HEK293 (cell line): ENCODE measurements at regions not wholly inside any gene's neighbourhood (a gene's known extent, or its start where the extent isn't known, plus 50 kb on each side); places are given as distances from the start of the nearest gene placed in this dataset.

Source experiments
- ZBTB21 ChIP-seq: fragments of 450-650 bp; formaldehyde crosslinking; IDR thresholded peaks from 2 replicates; pipeline ENCODE4 v1.5.1; 2017; ENCODE audit warnings: missing biosample characterization, missing genetic modification characterization
- ZSCAN30 ChIP-seq: fragments of 450-650 bp; IDR thresholded peaks from 2 replicates; pipeline ENCODE4 v1.5.1; 2018; ENCODE audit warnings: missing biosample characterization, mild to moderate bottlenecking, missing genetic modification characterization, moderate library complexity

DNA sequence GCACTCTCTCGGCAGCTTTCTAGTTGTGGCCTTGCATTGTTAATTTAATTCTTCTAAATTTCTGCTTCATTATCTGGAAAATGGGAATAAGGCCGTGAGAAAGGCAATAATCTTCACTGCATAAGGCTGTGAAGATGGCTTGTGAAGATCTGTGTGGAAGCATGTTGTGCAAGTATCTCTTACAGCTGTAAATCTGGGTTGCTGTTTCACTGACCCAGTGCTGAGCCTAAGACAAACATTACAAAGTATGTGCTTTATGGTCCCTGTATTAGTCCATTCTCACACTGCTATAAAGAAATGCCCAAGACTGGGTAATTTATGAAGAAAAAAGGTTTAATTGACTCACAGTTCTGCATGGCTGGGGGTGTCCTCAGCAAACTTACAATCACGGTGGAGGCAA lies 101.0 kb upstream of the PTPRR start:
- no peak for TF ChIP-seq ZBTB21 (tag by site-specific recombination)
- TF ChIP-seq ZSCAN30 (tag by site-specific recombination) = no peak
